Skeletal muscle tissue (tissue), 3 donors: ENCODE measurements at regions not wholly inside any gene's neighbourhood (a gene's known extent, or its start where the extent isn't known, plus 50 kb on each side); places are given as distances from the start of the nearest gene placed in this dataset.

ENCODE experiments used
- H3K27ac ChIP-seq: one replicate; pipeline ENCODE4 v1.7.0; 2013; ENCODE audit warnings: mild to moderate bottlenecking, low read depth, low read length, inconsistent platforms
- H3K27me3 ChIP-seq, 3 donors: one replicate each; pipeline ENCODE4 v1.7.0; 2013; ENCODE audit warnings: low read length in 3 of 3; ENCODE audit not compliant: control insufficient read depth in 3 of 3, insufficient read depth in 3 of 3
- H3K36me3 ChIP-seq, 3 donors: one replicate each; pipeline ENCODE4 v1.7.0; 2013; ENCODE audit warnings: low read length in 3 of 3; ENCODE audit not compliant: control insufficient read depth in 3 of 3, insufficient read depth in 3 of 3
- H3K4me1 ChIP-seq, 3 donors: one replicate each; pipeline ENCODE4 v1.7.0; 2013; ENCODE audit warnings: low read length in 3 of 3, mild to moderate bottlenecking in 3 of 3; ENCODE audit not compliant: control insufficient read depth in 3 of 3, insufficient read depth in 3 of 3
- H3K4me3 ChIP-seq, 3 donors: one replicate each; pipeline ENCODE4 v1.7.0; 2013; ENCODE audit warnings: low read length in 3 of 3
- H3K9ac ChIP-seq, 3 donors: one replicate each; pipeline ENCODE4 v1.7.0; 2013; ENCODE audit warnings: low read length in 3 of 3, mild to moderate bottlenecking in 3 of 3, moderate library complexity in 2 of 3, low read depth in 1 of 3
- H3K9me3 ChIP-seq, 3 donors: one replicate each; pipeline ENCODE4 v1.7.0; 2013; ENCODE audit warnings: low read length in 3 of 3; ENCODE audit not compliant: control insufficient read depth in 3 of 3
- donor health status: Osteomylitis.

DNA sequence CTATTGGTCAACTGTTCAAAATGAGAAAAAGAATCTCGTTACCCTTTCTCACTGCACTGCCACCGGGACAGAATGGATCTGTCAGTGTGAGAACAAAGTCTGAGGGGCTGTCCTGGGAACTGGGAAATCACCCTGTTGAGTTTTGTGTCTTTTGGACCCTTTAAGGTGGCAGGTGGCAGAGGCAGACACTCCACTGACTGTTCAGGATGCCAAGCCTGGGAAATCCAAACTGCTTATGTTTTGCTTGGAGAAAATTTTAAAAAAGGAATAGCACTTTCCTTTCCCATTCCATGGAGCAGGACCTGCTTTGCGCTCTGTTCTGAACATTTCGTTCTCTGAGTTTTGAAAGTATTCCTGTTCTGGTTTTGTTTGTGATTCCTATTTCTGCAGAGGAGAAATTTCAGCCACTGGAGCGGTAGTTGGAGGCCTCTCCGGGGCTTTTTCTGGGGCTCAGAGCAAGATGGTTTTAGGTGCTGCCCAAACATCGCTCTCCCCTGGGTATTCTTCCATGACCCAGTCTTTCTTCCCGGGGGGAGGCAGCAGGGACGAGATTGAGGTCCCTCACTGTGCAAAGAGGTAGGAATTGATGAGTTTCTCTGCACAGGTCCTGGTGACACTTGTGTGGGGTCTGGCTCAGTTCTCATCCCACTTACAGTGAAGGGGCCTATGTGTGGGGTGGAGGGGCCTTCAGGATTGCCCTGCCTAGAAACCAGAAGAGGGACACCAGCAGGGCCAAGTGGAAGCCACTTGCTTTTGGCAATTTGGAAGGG lies 138.5 kb upstream of the SYT13 start:
- H3K4me3 ChIP-seq, result no peak overlapping the region
- no peaks in the 10 kb centered on the region for H3K4me1 ChIP-seq
- H3K9me3 ChIP-seq, result no peaks in the 10 kb centered on the region
- H3K36me3 ChIP-seq, result no peaks in the 10 kb centered on the region
- peaks cover 0 to 11% (median 6%) of the 10 kb centered on the region in 3 donors for H3K27me3 ChIP-seq
- H3K9ac ChIP-seq, result no peak overlapping the region
- no peak overlapping the region for H3K27ac ChIP-seq

DNA sequence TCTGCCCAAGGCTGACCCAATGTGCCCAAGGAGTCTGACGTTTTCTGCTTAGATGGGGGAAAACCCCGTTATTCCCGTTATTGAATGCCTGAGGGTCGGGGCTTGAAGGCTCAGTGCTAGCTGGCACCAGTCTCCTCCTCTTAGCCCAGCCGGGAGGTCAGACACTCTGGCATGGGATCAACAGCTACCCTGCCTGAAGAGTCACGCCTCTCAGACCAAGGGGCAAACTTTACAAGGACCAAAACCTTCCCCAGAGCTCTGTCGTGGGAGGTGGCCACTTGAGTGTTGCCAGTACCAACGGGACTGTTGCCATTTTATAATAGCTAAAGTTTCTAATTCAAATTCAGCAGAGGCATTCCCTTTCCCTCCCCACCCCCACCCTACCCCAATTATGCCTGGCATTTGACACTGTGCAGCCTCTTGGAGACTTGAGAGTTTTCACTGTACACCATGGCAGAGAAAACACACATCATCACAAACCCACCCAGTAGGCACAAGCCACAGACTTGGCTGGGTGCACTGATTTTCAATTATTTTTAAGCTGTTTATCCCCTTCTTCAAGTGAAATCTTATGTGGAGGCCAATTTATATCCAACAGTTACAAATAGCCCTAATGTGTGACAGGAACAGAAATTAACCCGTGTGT lies 137.5 kb upstream of the SYT13 start:
- no peaks in the 10 kb centered on the region for H3K36me3 ChIP-seq
- no peak overlapping the region for H3K27ac ChIP-seq
- H3K27me3 ChIP-seq, result peaks cover 0 to 11% (median 6%) of the 10 kb centered on the region in 3 donors
- no peak overlapping the region for H3K9ac ChIP-seq
- no peaks in the 10 kb centered on the region for H3K4me1 ChIP-seq
- H3K4me3 ChIP-seq, result no peak overlapping the region
- H3K9me3 ChIP-seq, result no peaks in the 10 kb centered on the region

DNA sequence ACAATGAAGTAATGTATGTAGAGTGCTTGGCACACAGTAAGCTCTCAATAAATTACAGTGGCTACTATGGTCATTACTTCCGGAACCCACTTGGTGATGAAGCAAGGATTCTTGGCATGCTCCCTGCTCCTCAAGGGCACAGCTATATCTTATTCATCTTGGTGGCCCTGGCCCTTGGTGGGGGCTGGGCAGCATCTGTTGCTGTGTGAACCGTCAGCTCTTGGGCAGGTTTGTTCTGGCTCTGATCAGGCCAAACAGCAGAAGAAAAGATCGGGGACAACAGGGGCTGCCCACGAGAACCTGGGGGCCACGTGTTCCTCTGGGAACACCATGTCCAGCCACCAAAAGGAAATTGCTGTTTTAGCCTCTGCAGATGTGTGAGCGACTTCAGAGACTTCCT lies 136.9 kb upstream of the SYT13 start:
- Histone ChIP-seq H3K27me3 (peaks cover 0 to 11% (median 5%) of the 10 kb centered on the region in 3 donors), H3K9ac (no peak overlapping the region), H3K9me3 (no peaks in the 10 kb centered on the region)

DNA sequence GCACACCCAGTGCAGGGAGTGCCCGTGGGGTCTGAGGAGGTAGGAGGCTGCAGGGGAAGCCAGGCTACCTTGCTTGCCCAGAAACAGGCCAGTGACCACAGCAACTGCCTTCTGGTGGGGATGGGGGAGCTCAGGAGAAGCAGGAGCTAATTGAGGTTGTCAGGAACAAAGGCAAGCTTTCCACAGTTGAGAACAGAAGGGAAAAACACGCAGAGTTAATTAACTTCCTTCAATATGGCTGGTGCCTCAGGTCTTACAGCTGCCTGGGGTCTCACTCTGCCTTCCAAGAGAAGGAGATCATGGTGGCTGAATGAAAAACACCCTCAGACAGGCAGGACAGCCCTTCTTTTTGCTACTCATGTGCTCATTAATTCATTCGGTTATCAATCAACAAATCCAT lies 127.9 kb upstream of the SYT13 start:
- H3K4me1 ChIP-seq, result peaks cover 0 to 30% (median 11%) of the 10 kb centered on the region in 3 donors
- H3K27me3 ChIP-seq, result peaks cover 4 to 7% (median 4%) of the 10 kb centered on the region in 3 donors
- no peak overlapping the region for H3K27ac ChIP-seq
- H3K4me3 ChIP-seq, result no peak overlapping the region
- H3K9ac ChIP-seq, result no peak overlapping the region
- no peaks in the 10 kb centered on the region for H3K36me3 ChIP-seq
- no peaks in the 10 kb centered on the region for H3K9me3 ChIP-seq

More for the DNA sequence above, 136.9 kb upstream of the SYT13 start:
- Histone ChIP-seq H3K36me3 (no peaks in the 10 kb centered on the region), H3K4me3 (no peak overlapping the region), H3K4me1 (no peaks in the 10 kb centered on the region), H3K27ac (no peak overlapping the region)

DNA sequence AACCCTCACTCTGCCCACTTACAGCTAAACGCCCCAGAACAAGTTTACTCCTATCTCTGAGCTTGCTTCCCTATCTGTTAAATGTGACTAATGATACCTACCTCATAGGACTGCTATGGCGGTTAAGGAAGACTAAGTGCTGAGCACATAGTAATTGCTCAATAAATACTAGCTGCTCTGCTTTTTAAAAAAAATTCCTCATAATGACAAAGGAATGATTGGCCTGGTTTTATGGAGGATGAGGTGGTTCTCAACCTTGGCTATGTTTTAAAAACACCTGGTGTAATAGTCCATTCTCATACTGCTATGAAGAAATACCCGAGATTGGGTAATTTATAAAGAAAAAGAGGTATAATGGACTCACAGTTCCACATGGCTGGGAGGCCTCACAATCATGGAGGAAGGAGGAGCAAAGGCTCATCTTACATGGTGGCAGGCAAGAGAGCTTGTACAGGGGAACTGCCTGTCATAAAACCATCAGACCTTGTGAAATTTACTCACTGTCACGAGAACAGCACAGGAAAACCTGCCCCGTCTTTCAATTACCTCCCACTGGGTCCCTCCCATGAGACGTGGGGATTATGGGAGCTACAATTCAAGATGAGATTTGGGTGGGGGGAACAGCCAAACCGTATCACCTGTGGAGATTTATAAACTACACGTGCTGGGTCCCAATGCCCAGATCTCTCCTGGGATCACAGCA lies 127.2 kb upstream of the SYT13 start:
- H3K27ac ChIP-seq, result no peak overlapping the region
- H3K9ac ChIP-seq, result no peak overlapping the region
- H3K4me3 ChIP-seq, result no peak overlapping the region
- no peaks in the 10 kb centered on the region for H3K36me3 ChIP-seq
- no peaks in the 10 kb centered on the region for H3K9me3 ChIP-seq
- peaks cover 4 to 7% (median 4%) of the 10 kb centered on the region in 3 donors for H3K27me3 ChIP-seq
- H3K4me1 ChIP-seq, result peaks cover 0 to 30% (median 11%) of the 10 kb centered on the region in 3 donors

DNA sequence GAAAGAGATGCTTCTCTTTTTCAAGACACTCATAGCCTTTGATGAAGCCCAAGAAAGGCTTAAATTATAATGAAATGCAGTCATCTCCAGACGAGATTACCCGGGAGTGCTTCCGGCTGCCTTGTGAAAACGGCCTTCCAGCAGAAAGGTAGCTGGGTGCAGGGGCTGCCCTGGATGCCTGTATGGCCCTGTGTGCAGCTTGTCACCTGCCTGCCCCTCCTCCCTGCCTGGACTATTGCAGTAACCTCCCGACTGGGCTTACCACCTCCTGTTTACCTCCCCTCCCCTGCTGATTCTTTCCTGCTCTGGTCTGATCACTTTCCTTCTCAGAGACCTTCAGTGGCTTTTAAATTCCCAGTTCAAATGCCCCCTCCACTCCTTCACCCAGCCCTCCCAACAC lies 126.4 kb upstream of the SYT13 start:
- Histone ChIP-seq H3K27me3 (peaks cover 4 to 7% (median 4%) of the 10 kb centered on the region in 3 donors), H3K9me3 (no peaks in the 10 kb centered on the region), H3K9ac (peak overlapping the region in 1 of 3 donors; percentile 16), H3K36me3 (no peaks in the 10 kb centered on the region), H3K4me3 (no peak overlapping the region), H3K4me1 (peaks cover 0 to 30% (median 11%) of the 10 kb centered on the region in 3 donors), H3K27ac (no peak overlapping the region)

DNA sequence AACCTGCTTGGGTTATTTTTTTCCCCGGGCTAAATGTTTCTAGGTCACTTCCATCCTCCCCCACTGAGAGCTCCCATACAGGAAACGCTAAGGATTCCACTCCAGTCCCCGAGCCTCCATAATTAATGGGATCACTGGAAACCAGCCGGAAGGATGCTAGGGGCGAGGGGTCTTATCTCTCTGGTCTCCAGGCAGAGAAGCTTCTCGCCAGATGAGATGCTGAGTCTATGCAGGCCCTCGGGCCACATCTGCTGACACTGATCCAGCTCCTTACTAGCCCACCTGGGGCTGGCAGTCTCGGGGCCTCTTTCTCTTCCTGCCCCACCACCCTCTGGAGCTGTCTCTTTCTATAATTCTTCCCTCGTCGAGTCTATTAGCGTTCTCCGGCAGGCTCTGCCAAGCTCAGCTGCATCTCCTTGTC lies 125.9 kb upstream of the SYT13 start:
- no peak overlapping the region for H3K27ac ChIP-seq
- peaks cover 0 to 30% (median 11%) of the 10 kb centered on the region in 3 donors for H3K4me1 ChIP-seq
- H3K36me3 ChIP-seq, result no peaks in the 10 kb centered on the region
- no peaks in the 10 kb centered on the region for H3K9me3 ChIP-seq
- peak overlapping the region in 1 of 3 donors; percentile 33 for H3K9ac ChIP-seq
- no peak overlapping the region for H3K4me3 ChIP-seq
- peaks cover 4 to 7% (median 4%) of the 10 kb centered on the region in 3 donors for H3K27me3 ChIP-seq

DNA sequence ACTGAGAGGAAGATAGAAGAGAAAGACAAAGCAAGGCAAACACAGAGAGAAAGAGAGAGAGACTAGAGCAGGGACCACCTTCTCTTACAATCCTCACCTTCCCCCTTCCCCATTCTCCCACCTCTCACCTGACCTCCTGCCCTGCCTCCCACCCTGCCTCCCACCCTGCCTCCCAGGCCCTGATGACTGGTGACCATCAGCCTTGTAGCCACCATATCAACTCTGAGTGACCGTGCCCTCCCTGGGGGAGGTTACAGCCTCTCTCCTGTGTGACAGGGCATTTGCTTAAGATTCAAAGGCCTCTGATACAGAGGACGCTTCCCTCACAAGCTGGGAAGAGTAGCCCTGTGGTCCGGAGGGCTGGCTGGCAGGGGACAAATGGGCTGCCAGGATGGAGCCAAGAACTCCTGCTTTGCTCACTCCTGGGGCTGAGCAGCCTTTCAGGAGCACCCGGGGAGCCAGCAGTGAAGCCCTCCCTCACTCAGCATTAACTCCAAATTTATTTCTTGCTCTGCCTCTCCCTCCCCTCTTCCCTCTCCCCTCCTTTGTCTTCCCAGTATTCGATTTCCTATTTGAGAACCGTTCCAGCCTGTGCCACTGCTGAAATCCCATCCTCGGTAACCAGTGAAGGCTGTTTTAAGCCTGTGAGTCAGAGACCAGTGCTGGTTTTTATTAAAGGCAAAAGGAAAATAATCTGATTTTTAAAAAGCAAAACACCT lies 125.2 kb upstream of the SYT13 start:
- H3K27me3 ChIP-seq, result peaks cover 4 to 7% (median 4%) of the 10 kb centered on the region in 3 donors
- H3K4me3 ChIP-seq, result no peak overlapping the region
- peak overlapping the region in 1 of 3 donors; percentile 33 for H3K9ac ChIP-seq
- H3K4me1 ChIP-seq, result peaks cover 0 to 30% (median 11%) of the 10 kb centered on the region in 3 donors
- no peaks in the 10 kb centered on the region for H3K36me3 ChIP-seq
- no peaks in the 10 kb centered on the region for H3K9me3 ChIP-seq
- no peak overlapping the region for H3K27ac ChIP-seq

DNA sequence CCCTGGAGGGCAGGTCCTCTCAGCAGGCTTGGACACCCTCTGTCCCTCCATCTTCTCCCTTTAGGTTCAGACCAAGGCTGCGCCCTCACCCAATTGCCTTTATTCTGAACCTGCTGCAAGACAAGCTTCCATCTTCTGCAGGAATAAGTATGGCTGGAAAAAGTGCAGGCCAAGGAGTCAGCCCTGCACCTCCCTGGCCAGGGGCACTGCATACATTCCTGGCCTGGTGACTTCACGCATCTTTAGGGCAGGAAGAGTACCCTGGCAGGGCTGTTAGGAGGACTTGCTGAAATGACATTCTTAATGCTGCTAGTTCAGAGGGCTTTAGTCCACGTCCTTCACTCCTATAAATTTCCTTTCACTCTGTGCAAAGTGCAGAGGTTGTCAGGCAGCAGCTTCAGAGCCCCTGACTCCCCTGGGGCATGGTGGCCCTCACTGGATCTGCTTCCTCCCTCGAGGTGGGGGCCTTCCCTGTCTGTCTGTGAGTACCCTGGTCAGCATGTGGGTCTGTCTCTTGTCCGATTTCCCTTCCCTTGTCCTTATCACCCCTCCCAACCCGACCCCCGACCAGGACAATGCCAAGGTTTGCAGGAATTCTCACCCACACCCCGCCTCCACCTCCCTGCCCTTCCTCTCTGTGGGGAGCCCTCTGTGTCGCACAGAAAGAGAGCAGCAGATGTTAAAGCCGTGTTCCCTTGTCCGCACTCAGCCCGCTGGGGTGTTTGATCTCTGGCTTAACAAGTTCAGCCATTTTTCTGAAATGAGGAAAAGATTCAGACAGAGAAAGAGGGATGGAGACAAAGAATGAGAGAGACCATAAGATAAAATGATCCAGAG lies 124.5 kb upstream of the SYT13 start:
- no peak overlapping the region for H3K27ac ChIP-seq
- H3K4me3 ChIP-seq, result no peak overlapping the region
- no peaks in the 10 kb centered on the region for H3K9me3 ChIP-seq
- peaks cover 0 to 30% (median 11%) of the 10 kb centered on the region in 3 donors for H3K4me1 ChIP-seq
- H3K27me3 ChIP-seq, result peaks cover 4 to 7% (median 4%) of the 10 kb centered on the region in 3 donors
- H3K9ac ChIP-seq, result peak overlapping the region in 1 of 3 donors; percentile 16
- H3K36me3 ChIP-seq, result no peaks in the 10 kb centered on the region
